CD4-positive, alpha-beta T cell (primary cell): ENCODE measurements at regions not wholly inside any gene's neighbourhood (a gene's known extent, or its start where the extent isn't known, plus 50 kb on each side); places are given as distances from the start of the nearest gene placed in this dataset.

Experiments
- ATAC-seq: fragments of 200-7000 bp; cut with Tn5 transposase; one replicate; pipeline ENCODE4 v1.10.0; 2022; ENCODE audit warnings: mild to moderate bottlenecking; ENCODE audit not compliant: poor library complexity
- CTCF ChIA-PET: fragments of 350-600 bp; sonication (Branson Sonifier 250); formaldehyde crosslinking; loops from one replicate; lab custom pipeline; 2021; ENCODE audit warnings: antibody characterized with exemption, inconsistent platforms; lab: Charles Lee
- POLR2A ChIA-PET: fragments of 350-600 bp; sonication (Branson Sonifier 250); formaldehyde crosslinking; loops from one replicate; lab custom pipeline; 2021; ENCODE audit warnings: antibody characterized with exemption, inconsistent platforms; lab: Charles Lee
- DNase-seq, 14 experiments: peaks; one replicate each; pipeline ENCODE4 v3.0.0-alpha.2; 2013 to 2020; ENCODE audit warnings: mixed read lengths in 2 of 14
- H3K27ac ChIP-seq, 2 donors: one replicate each; pipeline versions ENCODE4 v1.5.1 to v1.7.0; 2013; ENCODE audit warnings: low read length in 2 of 2, low read depth in 1 of 2, mild to moderate bottlenecking in 1 of 2
- H3K27me3 ChIP-seq, 2 experiments: 1 replicate in 1 of 2; 2 replicates in 1 of 2; pipeline versions ENCODE4 v1.6.1 to v1.7.0; 2013; ENCODE audit warnings: low read length in 2 of 2, control low read depth in 1 of 2, mild to moderate bottlenecking in 1 of 2, moderate library complexity in 1 of 2; ENCODE audit not compliant: insufficient read depth in 2 of 2, control insufficient read depth in 1 of 2
- H3K36me3 ChIP-seq: one replicate; pipeline ENCODE4 v1.6.1; 2013; ENCODE audit warnings: low read length, control low read depth; ENCODE audit not compliant: insufficient read depth
- H3K4me1 ChIP-seq: one replicate; pipeline ENCODE4 v1.6.1; 2013; ENCODE audit warnings: low read length, control low read depth; ENCODE audit not compliant: insufficient read depth
- H3K4me3 ChIP-seq: one replicate; pipeline ENCODE4 v1.5.1; 2013; ENCODE audit warnings: mild to moderate bottlenecking, low read length, moderate library complexity
- H3K9me3 ChIP-seq, 2 experiments: 1 replicate in 1 of 2; 2 replicates in 1 of 2; pipeline versions ENCODE4 v1.6.1 to v1.7.0; 2013; ENCODE audit warnings: low read length in 2 of 2, mild to moderate bottlenecking in 2 of 2, control low read depth in 1 of 2, moderate library complexity in 1 of 2; ENCODE audit not compliant: control insufficient read depth in 1 of 2, insufficient read depth in 1 of 2
- H3K27ac Mint-ChIP-seq: one replicate; pipeline ENCODE4 v1.8.0; 2020; ENCODE audit warnings: mixed read lengths
- H3K27me3 Mint-ChIP-seq: one replicate; pipeline ENCODE4 v1.8.0; 2021; ENCODE audit warnings: mixed read lengths
- H3K36me3 Mint-ChIP-seq: one replicate; pipeline ENCODE4 v1.8.0; 2021; ENCODE audit warnings: low read depth, mixed read lengths
- H3K4me1 Mint-ChIP-seq: one replicate; pipeline ENCODE4 v1.8.0; 2021; ENCODE audit warnings: low read depth, mixed read lengths
- H3K4me3 Mint-ChIP-seq: one replicate; pipeline ENCODE4 v1.8.0; 2020; ENCODE audit warnings: mild to moderate bottlenecking, mixed read lengths
- H3K9me3 Mint-ChIP-seq: one replicate; pipeline ENCODE4 v1.8.0; 2020; ENCODE audit warnings: mixed read lengths
- intact Hi-C, 2 experiments: fragments of 100-400 bp; cut with DNase I in 1 of 2; cut with micrococcal nuclease in 1 of 2; formaldehyde crosslinking; loops; one replicate each; pipeline versions ENCODE4 v1.15.1 to v1.9.0; 2023 to 2025; cut with DNase I, micrococcal nuclease
- TF ChIP-seq, protein P1 (sequence below): fragments of 200-600 bp; IDR thresholded peaks from one replicate; pipeline ENCODE4 v1.8.0; 2022; ENCODE audit warnings: antibody characterized with exemption, mild to moderate bottlenecking

DNA sequence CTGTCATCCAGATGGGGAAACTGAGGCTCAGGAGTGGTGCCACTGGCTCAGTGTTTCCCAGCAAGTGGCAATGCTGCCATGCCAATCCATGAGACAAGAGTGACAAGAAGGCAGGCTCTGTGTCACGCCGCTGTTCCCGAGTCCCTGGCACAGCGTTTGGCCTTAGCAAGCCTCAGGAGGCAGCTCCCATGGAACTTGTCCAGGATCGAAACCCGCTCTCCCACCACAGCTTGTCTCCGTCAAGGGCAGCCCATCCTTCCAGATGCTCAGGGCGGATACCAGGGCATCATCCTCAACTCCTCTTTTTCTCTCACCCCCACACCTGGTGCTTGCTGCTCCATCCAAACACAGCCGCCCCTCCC, 110.6 kb upstream of the PTPN1 start:
- CTCF ChIA-PET, result no interaction called here
- H3K27ac Mint-ChIP-seq, result no peak overlapping the region

DNA sequence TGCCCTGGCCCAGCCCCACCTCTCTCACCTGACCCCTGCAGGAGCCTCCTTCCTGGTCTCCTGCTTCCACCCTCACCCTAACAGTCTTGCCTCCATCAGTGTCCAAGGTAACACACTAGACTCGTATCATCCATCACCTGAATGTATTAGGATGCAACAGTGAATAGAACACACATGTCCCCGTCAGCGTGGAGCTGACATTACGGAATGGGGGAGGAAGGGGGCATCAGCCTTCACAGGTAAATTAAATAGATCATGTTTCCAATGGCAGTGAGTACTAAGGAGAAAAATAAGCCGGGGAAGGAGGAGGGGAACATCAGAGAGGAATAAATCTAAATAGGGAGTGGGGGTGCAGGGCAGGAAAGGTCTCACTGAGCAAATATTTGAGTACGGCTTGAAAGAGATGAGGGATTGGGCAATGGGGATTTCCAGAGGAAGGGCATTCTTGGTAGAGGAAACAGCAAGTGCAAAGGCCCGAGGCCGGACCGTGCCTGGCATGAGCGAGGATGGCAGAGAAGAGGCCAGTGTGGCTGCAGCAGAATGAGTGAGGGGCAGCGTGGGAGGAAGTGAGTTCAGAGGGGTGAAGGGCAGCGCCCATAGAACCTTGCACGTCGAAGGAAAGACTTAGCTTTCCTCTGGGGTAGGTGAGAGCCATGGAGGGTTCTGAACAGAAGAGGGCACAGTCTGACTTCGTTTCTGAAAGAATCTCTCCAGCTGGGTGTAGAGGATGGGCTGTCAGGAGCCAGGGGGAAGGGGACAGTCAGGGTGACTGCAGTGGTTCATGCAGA, 110.1 kb upstream of the PTPN1 start:
- H3K27me3 ChIP-seq, result no peaks in the 10 kb centered on the region
- DNase-seq (peak in 2 of 14 experiments; percentile 45 to 49), ATAC-seq (no peak)
- TF ChIP-seq, protein P1, sequence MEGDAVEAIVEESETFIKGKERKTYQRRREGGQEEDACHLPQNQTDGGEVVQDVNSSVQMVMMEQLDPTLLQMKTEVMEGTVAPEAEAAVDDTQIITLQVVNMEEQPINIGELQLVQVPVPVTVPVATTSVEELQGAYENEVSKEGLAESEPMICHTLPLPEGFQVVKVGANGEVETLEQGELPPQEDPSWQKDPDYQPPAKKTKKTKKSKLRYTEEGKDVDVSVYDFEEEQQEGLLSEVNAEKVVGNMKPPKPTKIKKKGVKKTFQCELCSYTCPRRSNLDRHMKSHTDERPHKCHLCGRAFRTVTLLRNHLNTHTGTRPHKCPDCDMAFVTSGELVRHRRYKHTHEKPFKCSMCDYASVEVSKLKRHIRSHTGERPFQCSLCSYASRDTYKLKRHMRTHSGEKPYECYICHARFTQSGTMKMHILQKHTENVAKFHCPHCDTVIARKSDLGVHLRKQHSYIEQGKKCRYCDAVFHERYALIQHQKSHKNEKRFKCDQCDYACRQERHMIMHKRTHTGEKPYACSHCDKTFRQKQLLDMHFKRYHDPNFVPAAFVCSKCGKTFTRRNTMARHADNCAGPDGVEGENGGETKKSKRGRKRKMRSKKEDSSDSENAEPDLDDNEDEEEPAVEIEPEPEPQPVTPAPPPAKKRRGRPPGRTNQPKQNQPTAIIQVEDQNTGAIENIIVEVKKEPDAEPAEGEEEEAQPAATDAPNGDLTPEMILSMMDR, result no peak
- H3K9me3 ChIP-seq, result no peaks in the 10 kb centered on the region
- Mint-ChIP-seq H3K27ac (no peak overlapping the region), H3K4me1 (no peaks in the 10 kb centered on the region), H3K4me3 (no peak overlapping the region), H3K36me3 (no peaks in the 10 kb centered on the region), H3K27me3 (no peaks in the 10 kb centered on the region), H3K9me3 (no peaks in the 10 kb centered on the region)
- no peak overlapping the region for H3K27ac ChIP-seq
- ChIA-PET CTCF (no interaction called here), POLR2A (no interaction called here)
- H3K4me1 ChIP-seq, result no peaks in the 10 kb centered on the region
- intact Hi-C loops, result no loop called here
- H3K4me3 ChIP-seq, result no peak overlapping the region
- H3K36me3 ChIP-seq, result no peaks in the 10 kb centered on the region

More for the DNA sequence above, 110.6 kb upstream of the PTPN1 start:
- DNase-seq, result no peak
- Mint-ChIP-seq H3K27me3 (no peaks in the 10 kb centered on the region), H3K36me3 (no peaks in the 10 kb centered on the region), H3K9me3 (no peaks in the 10 kb centered on the region), H3K4me1 (no peaks in the 10 kb centered on the region), H3K4me3 (no peak overlapping the region)
- no peak overlapping the region for H3K27ac ChIP-seq
- POLR2A ChIA-PET, result no interaction called here
- TF ChIP-seq, protein P1, result no peak
- no peak overlapping the region for H3K4me3 ChIP-seq
- H3K36me3 ChIP-seq, result no peaks in the 10 kb centered on the region
- intact Hi-C loops, result no loop called here
- no peaks in the 10 kb centered on the region for H3K4me1 ChIP-seq
- H3K27me3 ChIP-seq, result no peaks in the 10 kb centered on the region
- no peaks in the 10 kb centered on the region for H3K9me3 ChIP-seq
- no peak for ATAC-seq

DNA sequence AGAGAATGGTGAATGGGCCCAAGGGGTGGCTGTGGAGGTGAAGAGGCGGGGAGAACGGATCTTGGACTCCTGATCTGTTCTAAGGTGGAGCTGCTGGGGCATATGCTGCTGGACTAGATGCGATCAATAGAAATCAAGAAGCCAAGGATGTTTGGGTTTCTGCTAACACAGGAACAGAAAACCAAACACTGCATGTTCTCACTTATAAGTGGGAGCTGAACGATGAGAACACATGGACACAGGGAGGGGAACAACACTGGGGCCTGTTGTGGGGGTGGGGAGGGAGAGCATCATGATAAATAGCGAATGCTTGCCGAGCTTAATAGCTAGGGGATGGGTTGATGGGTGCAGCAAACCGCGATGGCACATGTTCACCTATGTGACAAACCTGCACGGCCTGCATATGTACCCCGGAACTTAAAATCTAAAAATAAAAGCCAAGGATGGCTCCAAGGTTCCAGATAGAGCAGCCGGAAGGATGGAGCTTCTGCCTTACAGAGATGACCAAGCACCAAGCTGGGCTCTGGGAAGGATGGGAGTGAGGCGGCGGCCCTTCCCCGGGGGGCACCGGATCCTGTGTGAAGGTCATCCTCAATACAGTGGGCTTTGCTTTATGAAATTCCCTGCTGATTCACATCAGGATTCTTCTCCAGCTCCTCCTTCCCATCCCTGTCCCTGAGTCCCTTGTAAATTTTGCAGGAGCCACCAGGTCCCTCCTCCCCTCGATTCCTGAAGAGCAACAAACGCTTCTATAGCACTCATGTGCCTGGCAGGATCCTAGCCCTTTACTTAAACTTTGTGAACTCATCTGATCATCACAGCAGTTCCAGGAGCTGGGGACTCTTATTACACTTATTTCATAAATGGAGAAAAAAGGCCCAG, 109.2 kb upstream of the PTPN1 start:
- H3K27me3 Mint-ChIP-seq, result no peaks in the 10 kb centered on the region
- Histone ChIP-seq H3K9me3 (no peaks in the 10 kb centered on the region), H3K27me3 (no peaks in the 10 kb centered on the region), H3K4me1 (no peaks in the 10 kb centered on the region), H3K36me3 (no peaks in the 10 kb centered on the region), H3K27ac (no peak overlapping the region), H3K4me3 (no peak overlapping the region)
- DNase-seq (no peak), ATAC-seq (no peak)
- ChIA-PET POLR2A (no interaction called here), CTCF (interaction anchor here (1.1 kb wide), 1 partner anchor 232 kb away, joined by 3 read pairs; no protein-coding TSS in a partner anchor)
- no peak overlapping the region for H3K4me3 Mint-ChIP-seq
- TF ChIP-seq, protein P1, result no peak
- intact Hi-C loops, result no loop called here
- H3K9me3 Mint-ChIP-seq, result no peaks in the 10 kb centered on the region
- H3K4me1 Mint-ChIP-seq, result no peaks in the 10 kb centered on the region
- H3K36me3 Mint-ChIP-seq, result no peaks in the 10 kb centered on the region
- no peak overlapping the region for H3K27ac Mint-ChIP-seq
